Stomach (tissue), 8 donors: ENCODE measurements at regions not wholly inside any gene's neighbourhood (a gene's known extent, or its start where the extent isn't known, plus 50 kb on each side); places are given as distances from the start of the nearest gene placed in this dataset.

Experiments used
- DNase-seq, 2 donors: peaks; one replicate each; pipeline versions ENCODE4 v3.0.0 to v3.0.0-alpha.2; 2013 to 2019
- H3K27ac ChIP-seq, 5 donors: fragments of 200-600 bp in 4 of 5; sonication (generic) in 4 of 5; one replicate each; pipeline ENCODE4 v1.5.1; 2013 to 2019; ENCODE audit warnings: mild to moderate bottlenecking in 1 of 5, moderate library complexity in 1 of 5
- H3K27me3 ChIP-seq, 3 donors: fragments of 200-600 bp; sonication (generic); one replicate each; pipeline ENCODE4 v1.5.1; 2017 to 2019; ENCODE audit warnings: mixed run types in 1 of 3
- H3K36me3 ChIP-seq, 4 donors: fragments of 200-600 bp; sonication (generic); 1 replicate in 3 of 4; 2 replicates in 1 of 4; pipeline ENCODE4 v1.5.1; 2016 to 2019
- H3K4me1 ChIP-seq, 4 donors: fragments of 200-600 bp; sonication (generic); one replicate each; pipeline ENCODE4 v1.5.1; 2016 to 2019
- H3K4me3 ChIP-seq, 4 donors: fragments of 200-600 bp; sonication (generic) in 3 of 4; one replicate each; pipeline ENCODE4 v1.5.1; 2016 to 2019; ENCODE audit warnings: mild to moderate bottlenecking in 1 of 4
- H3K9me3 ChIP-seq, 4 donors: fragments of 200-600 bp; sonication (generic); one replicate each; pipeline ENCODE4 v1.5.1; 2016 to 2019
- CTCF ChIP-seq, 7 experiments: fragments of 450-650 bp in 4 of 7; fragments of 200-600 bp in 3 of 7; sonication (generic) in 3 of 7; IDR thresholded peaks; one replicate each; pipeline ENCODE4 v1.5.1; 2016 to 2019; ENCODE audit warnings: antibody characterized with exemption in 7 of 7, control low read depth in 2 of 7, mild to moderate bottlenecking in 1 of 7
- EP300 ChIP-seq: sonication (generic); formaldehyde crosslinking; IDR thresholded peaks from one replicate; pipeline ENCODE4 v1.6.1; 2017; ENCODE audit warnings: antibody characterized with exemption
- POLR2A ChIP-seq, 4 donors: fragments of 450-650 bp; IDR thresholded peaks; one replicate each; pipeline ENCODE4 v1.6.1; 2016; ENCODE audit warnings: antibody characterized with exemption in 4 of 4, control low read depth in 2 of 4, mild to moderate bottlenecking in 1 of 4, moderate library complexity in 1 of 4
- POLR2AphosphoS5 ChIP-seq, 3 donors: sonication (generic); formaldehyde crosslinking; IDR thresholded peaks; one replicate each; pipeline ENCODE4 v1.6.1; 2016; ENCODE audit warnings: antibody characterized with exemption in 3 of 3
- WGBS, 5 donors: extraction: QIAGEN DNeasy Blood & Tissue Kit in 3 of 5; methylation state at CpG; one replicate each; pipeline versions ENCODE4 v1.1.5 to v1.1.7; 2013 to 2018; 5-methylcytosine and 5-hydroxymethylcytosine counted together
- intact Hi-C: fragments of 100-400 bp; cut with DNase I; formaldehyde crosslinking; loops from one replicate; pipeline ENCODE4 v1.15.1; 2023; ENCODE audit warnings: low total_unique reads
- donor health status: healthy with polysubstance abuse.
- donor health status: Bipolar disorder and iron deficiency.
- donor health status: healthy.

GRCh38 chr10:111474786-111475185 is 398.0 kb downstream of the ADRA2A start:
- Histone ChIP-seq H3K27me3 (no peaks in the 10 kb centered on the region), H3K27ac (no peak overlapping the region), H3K36me3 (no peaks in the 10 kb centered on the region), H3K4me3 (no peak overlapping the region), H3K4me1 (no peaks in the 10 kb centered on the region), H3K9me3 (no peaks in the 10 kb centered on the region)
- intact Hi-C loops, result no loop called here
- WGBS, 5 donors, result 70 to 85% (median 81%) methylated on average over 4 of the region's 4 CpGs
- TF ChIP-seq POLR2A (IDR thresholded peaks at IDR 0.05) (no peak), POLR2AphosphoS5 (IDR thresholded peaks at IDR 0.05) (no peak), CTCF (IDR thresholded peaks at IDR 0.05) (no peak)
- DNase-seq, result no peak

- Histone ChIP-seq H3K27ac (no peak overlapping the region), H3K9me3 (no peaks in the 10 kb centered on the region), H3K4me1 (no peaks in the 10 kb centered on the region), H3K27me3 (no peaks in the 10 kb centered on the region), H3K36me3 (no peaks in the 10 kb centered on the region), H3K4me3 (no peak overlapping the region)
- no peak for DNase-seq
- TF ChIP-seq EP300, result no peak
- TF ChIP-seq POLR2AphosphoS5 (IDR thresholded peaks at IDR 0.05), result no peak
- no peak for TF ChIP-seq POLR2A (IDR thresholded peaks at IDR 0.05)
- TF ChIP-seq CTCF (IDR thresholded peaks at IDR 0.05), result no peak
- intact Hi-C loops, result no loop called here
- 61 to 76% (median 66%) methylated on average over 4 of the region's 4 CpGs for WGBS, 5 donors
Observed at GRCh38 chr10:111475720-111476119, 398.9 kb downstream of the ADRA2A start.

- intact Hi-C loops, result no loop called here
- no peaks in the 10 kb centered on the region for H3K36me3 ChIP-seq
- TF ChIP-seq POLR2A (IDR thresholded peaks at IDR 0.05) (no peak), EP300 (no peak), CTCF (IDR thresholded peaks at IDR 0.05) (no peak), POLR2AphosphoS5 (IDR thresholded peaks at IDR 0.05) (no peak)
Observed at GRCh38 chr10:111478651-111479050, 401.8 kb downstream of the ADRA2A start.

GRCh38 chr10:111479966-111480365 is 403.1 kb downstream of the ADRA2A start:
- WGBS, 5 donors, result 86 to 96% (median 93%) methylated on average over 2 of the region's 2 CpGs
- intact Hi-C loops, result no loop called here
- Histone ChIP-seq H3K9me3 (no peaks in the 10 kb centered on the region), H3K36me3 (no peaks in the 10 kb centered on the region), H3K4me3 (no peak overlapping the region), H3K4me1 (no peaks in the 10 kb centered on the region), H3K27ac (no peak overlapping the region), H3K27me3 (no peaks in the 10 kb centered on the region)
- no peak for DNase-seq
- TF ChIP-seq POLR2A (IDR thresholded peaks at IDR 0.05), result no peak
- no peak for TF ChIP-seq CTCF (IDR thresholded peaks at IDR 0.05)
- TF ChIP-seq POLR2AphosphoS5 (IDR thresholded peaks at IDR 0.05), result no peak
- no peak for TF ChIP-seq EP300

More at GRCh38 chr10:111478651-111479050, 401.8 kb downstream of the ADRA2A start:
- Histone ChIP-seq H3K4me3 (no peak overlapping the region), H3K9me3 (no peaks in the 10 kb centered on the region), H3K27ac (no peak overlapping the region), H3K4me1 (no peaks in the 10 kb centered on the region), H3K27me3 (no peaks in the 10 kb centered on the region)
- 59 to 73% (median 66%) methylated on average over 3 of the region's 3 CpGs for WGBS, 5 donors
- DNase-seq, result no peak
